ENCODE measurements at regions not wholly inside any gene's neighbourhood (a gene's known extent, or its start where the extent isn't known, plus 50 kb on each side); places are given as distances from the start of the nearest gene placed in this dataset.

- no peak overlapping the region for H3K4me3 Mint-ChIP-seq (ENCODE audit: unreplicated experiment)
- no peaks in the 10 kb centered on the region for H3K36me3 Mint-ChIP-seq (ENCODE audit: unreplicated experiment)
- H3K27me3 Mint-ChIP-seq (ENCODE audit: unreplicated experiment): no peaks in the 10 kb centered on the region
- H3K27ac Mint-ChIP-seq (ENCODE audit: unreplicated experiment): no peak overlapping the region
- peaks cover 4% of the 10 kb centered on the region for H3K9me3 Mint-ChIP-seq (ENCODE audit: unreplicated experiment)
- no peak for TF ChIP-seq CTCF (IDR thresholded peaks at IDR 0.05)
- no peak for DNase-seq (ENCODE audit: extremely low spot score, unreplicated experiment)
- no peaks in the 10 kb centered on the region for H3K4me1 Mint-ChIP-seq (ENCODE audit: unreplicated experiment)
These were observed 112.3 kb downstream of the RAB11FIP2 start for GRCh38 chr10:117934477-117934876.

GRCh38 chr10:117936141-117936540, 110.6 kb downstream of the RAB11FIP2 start:
- H3K4me1 Mint-ChIP-seq (ENCODE audit: unreplicated experiment): no peaks in the 10 kb centered on the region
- peaks cover 4% of the 10 kb centered on the region for H3K9me3 Mint-ChIP-seq (ENCODE audit: unreplicated experiment)
- no peak for TF ChIP-seq CTCF (IDR thresholded peaks at IDR 0.05)
- H3K27ac Mint-ChIP-seq (ENCODE audit: unreplicated experiment): no peak overlapping the region
- DNase-seq (ENCODE audit: extremely low spot score, unreplicated experiment): no peak
- no peaks in the 10 kb centered on the region for H3K27me3 Mint-ChIP-seq (ENCODE audit: unreplicated experiment)
- H3K36me3 Mint-ChIP-seq (ENCODE audit: unreplicated experiment): no peaks in the 10 kb centered on the region
- H3K4me3 Mint-ChIP-seq (ENCODE audit: unreplicated experiment): no peak overlapping the region

DNA sequence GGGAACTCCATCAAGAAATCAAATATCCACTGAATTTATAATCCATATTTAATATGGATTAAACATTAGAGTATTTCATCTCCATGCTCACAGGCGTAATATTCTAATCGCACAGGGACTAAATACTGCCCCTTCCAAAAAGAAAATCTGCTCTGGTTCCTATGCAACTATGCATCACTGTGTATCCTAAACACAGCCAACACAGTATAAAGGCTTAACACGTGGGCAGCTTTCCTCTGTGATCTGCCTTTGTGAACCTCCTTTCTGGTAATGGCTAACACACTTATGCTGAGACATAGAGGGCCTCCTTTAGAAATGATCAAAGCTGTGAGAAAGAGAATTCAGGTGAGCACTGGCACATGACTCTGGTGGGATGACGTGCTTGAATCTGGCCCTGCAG, 110.2 kb downstream of the RAB11FIP2 start:
- Mint-ChIP-seq H3K27ac (ENCODE audit: unreplicated experiment) (no peak overlapping the region), H3K27me3 (ENCODE audit: unreplicated experiment) (no peaks in the 10 kb centered on the region), H3K4me1 (ENCODE audit: unreplicated experiment) (no peaks in the 10 kb centered on the region), H3K9me3 (ENCODE audit: unreplicated experiment) (peaks cover 4% of the 10 kb centered on the region), H3K36me3 (ENCODE audit: unreplicated experiment) (no peaks in the 10 kb centered on the region), H3K4me3 (ENCODE audit: unreplicated experiment) (no peak overlapping the region)
- no peak for DNase-seq (ENCODE audit: extremely low spot score, unreplicated experiment)
- no peak for TF ChIP-seq CTCF (IDR thresholded peaks at IDR 0.05)

- Mint-ChIP-seq H3K27ac (ENCODE audit: unreplicated experiment) (no peak overlapping the region), H3K4me1 (ENCODE audit: unreplicated experiment) (no peaks in the 10 kb centered on the region), H3K27me3 (ENCODE audit: unreplicated experiment) (no peaks in the 10 kb centered on the region), H3K4me3 (ENCODE audit: unreplicated experiment) (no peak overlapping the region), H3K9me3 (ENCODE audit: unreplicated experiment) (peaks cover 4% of the 10 kb centered on the region), H3K36me3 (ENCODE audit: unreplicated experiment) (no peaks in the 10 kb centered on the region)
- DNase-seq (ENCODE audit: extremely low spot score, unreplicated experiment): no peak
- TF ChIP-seq CTCF (IDR thresholded peaks at IDR 0.05): no peak
These were observed 109.8 kb downstream of the RAB11FIP2 start for GRCh38 chr10:117936976-117937375.

DNA sequence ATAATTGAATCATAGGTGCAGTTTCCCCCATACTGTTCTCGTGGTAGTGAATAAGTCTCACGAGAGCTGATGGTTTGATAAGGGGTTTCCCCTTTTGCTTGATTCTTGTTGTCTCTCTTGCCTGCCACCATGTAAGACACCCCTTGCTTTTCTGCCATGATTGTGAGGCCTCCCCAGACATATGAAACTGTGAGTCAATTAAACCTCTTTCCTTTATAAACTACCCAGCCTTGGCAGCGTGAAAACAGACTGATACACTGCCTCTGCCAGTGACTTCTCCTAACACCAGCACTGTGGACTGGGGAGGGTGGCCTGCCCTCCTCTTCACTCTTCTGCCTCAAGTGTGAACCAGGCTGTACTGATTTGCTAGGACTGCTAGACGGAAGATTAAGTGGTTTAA, 108.6 kb downstream of the RAB11FIP2 start:
- no peak for TF ChIP-seq CTCF (IDR thresholded peaks at IDR 0.05)
- Mint-ChIP-seq H3K4me3 (ENCODE audit: unreplicated experiment) (no peak overlapping the region), H3K4me1 (ENCODE audit: unreplicated experiment) (no peaks in the 10 kb centered on the region), H3K9me3 (ENCODE audit: unreplicated experiment) (no peaks in the 10 kb centered on the region), H3K36me3 (ENCODE audit: unreplicated experiment) (no peaks in the 10 kb centered on the region), H3K27ac (ENCODE audit: unreplicated experiment) (no peak overlapping the region), H3K27me3 (ENCODE audit: unreplicated experiment) (no peaks in the 10 kb centered on the region)
- DNase-seq (ENCODE audit: extremely low spot score, unreplicated experiment): no peak
